Activated naive CD4-positive, alpha-beta T cell (primary cell): ENCODE measurements at regions not wholly inside any gene's neighbourhood (a gene's known extent, or its start where the extent isn't known, plus 50 kb on each side); places are given as distances from the start of the nearest gene placed in this dataset.

Source experiments
- DNase-seq, 4 experiments: peaks; one replicate each; lab custom pipeline; 2025; lab: John Stamatoyannopoulos, UW

GRCh38 chr2:122411231-122411630, 655.8 kb downstream of the TSN start:
- DNase-seq: no peak

GRCh38 chr2:122412360-122412759, 656.9 kb downstream of the TSN start:
- no peak for DNase-seq

GRCh38 chr2:122414902-122415301, 659.5 kb downstream of the TSN start:
- DNase-seq: no peak

- DNase-seq: no peak
These were observed 661.7 kb downstream of the TSN start for GRCh38 chr2:122417114-122417513.

- no peak for DNase-seq
These were observed 666.3 kb downstream of the TSN start for GRCh38 chr2:122421775-122422174.

GRCh38 chr2:122422384-122422991, 667.0 kb downstream of the TSN start:
- no peak for DNase-seq

- no peak for DNase-seq
These were observed 668.5 kb downstream of the TSN start for GRCh38 chr2:122423934-122424333.

- no peak for DNase-seq
These were observed 677.8 kb downstream of the TSN start for GRCh38 chr2:122433123-122433754.

GRCh38 chr2:122445003-122445402, 689.6 kb downstream of the TSN start:
- no peak for DNase-seq

GRCh38 chr2:122446761-122447160, 691.3 kb downstream of the TSN start:
- DNase-seq: no peak

- DNase-seq: no peak
These were observed 691.8 kb downstream of the TSN start for GRCh38 chr2:122447237-122447636.

GRCh38 chr2:122451040-122451439, 695.6 kb downstream of the TSN start:
- no peak for DNase-seq

- no peak for DNase-seq
These were observed 696.2 kb downstream of the TSN start for GRCh38 chr2:122451697-122452096.

GRCh38 chr2:122469147-122469546, 713.7 kb downstream of the TSN start:
- no peak for DNase-seq

GRCh38 chr2:122471753-122472152, 716.3 kb downstream of the TSN start:
- DNase-seq: no peak

- DNase-seq: no peak
These were observed 722.7 kb downstream of the TSN start for GRCh38 chr2:122478117-122478516.

GRCh38 chr2:122478771-122479170, 723.3 kb downstream of the TSN start:
- DNase-seq: no peak

GRCh38 chr2:122480501-122481243, 725.2 kb downstream of the TSN start:
- DNase-seq: no peak

- DNase-seq: no peak
These were observed 725.8 kb downstream of the TSN start for GRCh38 chr2:122481244-122481622.

- no peak for DNase-seq
These were observed 726.3 kb downstream of the TSN start for GRCh38 chr2:122481717-122482116.

GRCh38 chr2:122486086-122486485, 730.6 kb downstream of the TSN start:
- DNase-seq: no peak

- no peak for DNase-seq
These were observed 731.4 kb downstream of the TSN start for GRCh38 chr2:122486705-122487415.

GRCh38 chr2:122491011-122491410, 735.6 kb downstream of the TSN start:
- DNase-seq: no peak
